Transverse colon (tissue), 4 donors: ENCODE measurements at regions not wholly inside any gene's neighbourhood (a gene's known extent, or its start where the extent isn't known, plus 50 kb on each side); places are given as distances from the start of the nearest gene placed in this dataset.

Source experiments
- CTCF ChIP-seq, 5 experiments: fragments of 200-600 bp in 3 of 5; fragments of 450-650 bp in 2 of 5; sonication (generic) in 3 of 5; IDR thresholded peaks; 1 replicate in 2 of 5; 2 replicates in 3 of 5; pipeline ENCODE4 v1.5.1; 2016 to 2017; ENCODE audit warnings: antibody characterized with exemption in 5 of 5, inconsistent platforms in 3 of 5, mild to moderate bottlenecking in 2 of 5, moderate library complexity in 1 of 5
- POLR2A ChIP-seq: fragments of 450-650 bp; IDR thresholded peaks from one replicate; pipeline ENCODE4 v1.6.1; 2016; ENCODE audit warnings: antibody characterized with exemption, mild to moderate bottlenecking, moderate library complexity
- POLR2AphosphoS5 ChIP-seq, 3 donors: sonication (generic); formaldehyde crosslinking; IDR thresholded peaks; one replicate each; pipeline ENCODE4 v1.6.1; 2016; ENCODE audit warnings: antibody characterized with exemption in 3 of 3

GRCh38 chr16:27700304-27700995 is 150.5 kb downstream of the KATNIP start:
- TF ChIP-seq POLR2AphosphoS5 (IDR thresholded peaks at IDR 0.05): no peak
- no peak for TF ChIP-seq POLR2A
- no peak for TF ChIP-seq CTCF (IDR thresholded peaks at IDR 0.05)
